ENCODE measurements at regions not wholly inside any gene's neighbourhood (a gene's known extent, or its start where the extent isn't known, plus 50 kb on each side); places are given as distances from the start of the nearest gene placed in this dataset.

DNA sequence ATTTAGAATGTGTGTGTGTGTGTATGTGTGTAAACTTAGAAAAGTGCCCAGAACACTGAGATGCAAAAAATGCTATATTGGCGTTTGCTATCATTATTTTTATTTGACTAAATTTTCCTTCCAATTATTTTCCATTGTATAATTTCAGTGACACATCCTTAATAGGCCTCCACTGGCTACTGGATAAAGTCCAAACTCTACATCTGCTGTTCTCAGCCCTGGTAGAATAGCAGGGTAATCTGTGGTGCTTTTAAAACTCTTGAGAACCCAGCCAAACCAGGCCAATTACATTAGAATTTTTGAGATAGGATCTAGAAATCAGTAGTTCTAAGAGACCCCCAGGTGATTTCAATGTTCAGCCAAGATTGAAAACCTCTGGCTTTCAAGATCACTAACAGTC, 66.4 kb downstream of the ZNF503 start:
- Histone ChIP-seq H3K36me3 (no peaks in the 10 kb centered on the region), H3K4me3 (no peak overlapping the region), H3K27ac (no peak overlapping the region), H3K4me1 (no peaks in the 10 kb centered on the region), H3K9me3 (no peaks in the 10 kb centered on the region), H3K27me3 (no peaks in the 10 kb centered on the region)
- intact Hi-C loops (cut with DNase I; ENCODE audit: low total_unique reads) = no loop called here
- no peak for TF ChIP-seq POLR2AphosphoS5 (IDR thresholded peaks at IDR 0.05)
- TF ChIP-seq POLR2A (IDR thresholded peaks at IDR 0.05) = no peak
- TF ChIP-seq, protein P1, sequence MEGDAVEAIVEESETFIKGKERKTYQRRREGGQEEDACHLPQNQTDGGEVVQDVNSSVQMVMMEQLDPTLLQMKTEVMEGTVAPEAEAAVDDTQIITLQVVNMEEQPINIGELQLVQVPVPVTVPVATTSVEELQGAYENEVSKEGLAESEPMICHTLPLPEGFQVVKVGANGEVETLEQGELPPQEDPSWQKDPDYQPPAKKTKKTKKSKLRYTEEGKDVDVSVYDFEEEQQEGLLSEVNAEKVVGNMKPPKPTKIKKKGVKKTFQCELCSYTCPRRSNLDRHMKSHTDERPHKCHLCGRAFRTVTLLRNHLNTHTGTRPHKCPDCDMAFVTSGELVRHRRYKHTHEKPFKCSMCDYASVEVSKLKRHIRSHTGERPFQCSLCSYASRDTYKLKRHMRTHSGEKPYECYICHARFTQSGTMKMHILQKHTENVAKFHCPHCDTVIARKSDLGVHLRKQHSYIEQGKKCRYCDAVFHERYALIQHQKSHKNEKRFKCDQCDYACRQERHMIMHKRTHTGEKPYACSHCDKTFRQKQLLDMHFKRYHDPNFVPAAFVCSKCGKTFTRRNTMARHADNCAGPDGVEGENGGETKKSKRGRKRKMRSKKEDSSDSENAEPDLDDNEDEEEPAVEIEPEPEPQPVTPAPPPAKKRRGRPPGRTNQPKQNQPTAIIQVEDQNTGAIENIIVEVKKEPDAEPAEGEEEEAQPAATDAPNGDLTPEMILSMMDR (IDR thresholded peaks at IDR 0.05) = no peak
- no peak for DNase-seq (ENCODE audit: low spot score in 2 of 2)

DNA sequence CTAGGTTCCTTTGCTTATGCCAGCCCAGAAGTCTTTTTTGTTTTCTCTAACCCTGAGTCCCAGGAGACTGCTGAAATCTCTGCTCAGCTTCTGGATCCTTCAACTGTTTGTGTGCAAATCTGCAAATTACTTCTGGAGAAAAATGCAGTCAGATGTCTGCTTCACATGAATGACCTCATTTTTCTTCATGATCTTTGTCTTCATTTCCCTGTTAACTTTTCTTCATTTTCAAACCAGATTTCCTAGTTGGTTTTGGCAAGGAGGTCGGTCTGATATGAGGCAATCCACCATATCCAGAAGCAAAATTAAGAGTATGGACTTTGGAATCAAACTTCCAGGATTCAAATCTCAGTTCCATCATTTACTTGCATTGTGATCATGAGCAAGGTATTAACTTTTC, 66.8 kb downstream of the ZNF503 start:
- H3K4me3 ChIP-seq = no peak overlapping the region
- TF ChIP-seq POLR2A (IDR thresholded peaks at IDR 0.05) = no peak
- no peak for TF ChIP-seq POLR2AphosphoS5 (IDR thresholded peaks at IDR 0.05)
- TF ChIP-seq, protein P1 (IDR thresholded peaks at IDR 0.05) = no peak
- no peaks in the 10 kb centered on the region for H3K9me3 ChIP-seq
- no peak overlapping the region for H3K27ac ChIP-seq
- no peaks in the 10 kb centered on the region for H3K27me3 ChIP-seq
- intact Hi-C loops (cut with DNase I; ENCODE audit: low total_unique reads) = no loop called here
- H3K4me1 ChIP-seq = no peaks in the 10 kb centered on the region
- H3K36me3 ChIP-seq = no peaks in the 10 kb centered on the region
- DNase-seq (ENCODE audit: low spot score in 2 of 2) = no peak

DNA sequence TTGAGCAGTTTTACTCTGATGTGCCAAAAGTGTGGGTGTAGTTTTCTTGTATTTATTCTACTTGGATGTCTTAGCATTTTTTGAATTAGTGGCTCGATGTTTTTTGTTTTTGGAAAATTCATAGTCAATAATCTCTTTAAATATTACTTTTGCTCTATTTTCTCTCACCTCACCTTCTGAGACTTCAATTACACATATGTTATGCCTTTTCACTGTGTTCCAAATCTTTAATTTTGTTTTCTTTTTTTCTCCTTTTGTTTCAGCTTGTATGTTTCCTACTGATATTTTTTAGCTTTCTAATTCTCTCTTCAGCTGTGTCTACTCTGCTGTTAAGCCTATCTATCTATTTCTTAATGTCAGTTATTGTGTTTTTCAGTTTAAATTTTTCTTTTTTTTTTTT, 69.5 kb downstream of the ZNF503 start:
- DNase-seq (ENCODE audit: low spot score in 2 of 2) = no peak
- no peaks in the 10 kb centered on the region for H3K27me3 ChIP-seq
- H3K9me3 ChIP-seq = no peaks in the 10 kb centered on the region
- intact Hi-C loops (cut with DNase I; ENCODE audit: low total_unique reads) = no loop called here
- H3K27ac ChIP-seq = no peak overlapping the region
- H3K4me3 ChIP-seq = no peak overlapping the region
- H3K4me1 ChIP-seq = no peaks in the 10 kb centered on the region
- no peak for TF ChIP-seq POLR2AphosphoS5 (IDR thresholded peaks at IDR 0.05)
- TF ChIP-seq, protein P1 (IDR thresholded peaks at IDR 0.05) = no peak
- TF ChIP-seq POLR2A (IDR thresholded peaks at IDR 0.05) = no peak
- no peaks in the 10 kb centered on the region for H3K36me3 ChIP-seq

DNA sequence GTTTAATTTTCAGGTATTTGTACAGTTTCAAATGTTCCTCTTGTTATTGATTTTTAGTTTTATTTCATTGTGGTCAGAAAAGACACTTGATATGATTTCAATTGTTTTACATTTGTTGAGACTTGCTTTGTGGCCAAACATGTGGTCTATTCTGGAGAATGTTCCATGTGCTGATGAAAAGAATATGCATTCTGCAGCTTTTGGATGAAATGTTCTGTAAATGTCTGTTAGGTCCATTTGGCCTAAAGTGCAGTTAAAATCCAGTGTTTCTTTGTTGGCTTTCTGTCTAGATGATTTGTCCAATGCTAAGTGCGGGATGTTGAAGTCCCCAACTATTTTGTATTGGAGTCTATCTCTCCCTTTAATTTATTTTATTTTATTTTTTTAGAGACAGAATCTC, 70.5 kb downstream of the ZNF503 start:
- no peak for DNase-seq (ENCODE audit: low spot score in 2 of 2)
- Histone ChIP-seq H3K4me3 (no peak overlapping the region), H3K27ac (no peak overlapping the region), H3K36me3 (no peaks in the 10 kb centered on the region), H3K4me1 (no peaks in the 10 kb centered on the region), H3K9me3 (no peaks in the 10 kb centered on the region), H3K27me3 (no peaks in the 10 kb centered on the region)
- TF ChIP-seq POLR2AphosphoS5 (IDR thresholded peaks at IDR 0.05) (no peak), POLR2A (IDR thresholded peaks at IDR 0.05) (no peak)
- TF ChIP-seq, protein P1 (IDR thresholded peaks at IDR 0.05) = no peak
- intact Hi-C loops (cut with DNase I; ENCODE audit: low total_unique reads) = no loop called here

DNA sequence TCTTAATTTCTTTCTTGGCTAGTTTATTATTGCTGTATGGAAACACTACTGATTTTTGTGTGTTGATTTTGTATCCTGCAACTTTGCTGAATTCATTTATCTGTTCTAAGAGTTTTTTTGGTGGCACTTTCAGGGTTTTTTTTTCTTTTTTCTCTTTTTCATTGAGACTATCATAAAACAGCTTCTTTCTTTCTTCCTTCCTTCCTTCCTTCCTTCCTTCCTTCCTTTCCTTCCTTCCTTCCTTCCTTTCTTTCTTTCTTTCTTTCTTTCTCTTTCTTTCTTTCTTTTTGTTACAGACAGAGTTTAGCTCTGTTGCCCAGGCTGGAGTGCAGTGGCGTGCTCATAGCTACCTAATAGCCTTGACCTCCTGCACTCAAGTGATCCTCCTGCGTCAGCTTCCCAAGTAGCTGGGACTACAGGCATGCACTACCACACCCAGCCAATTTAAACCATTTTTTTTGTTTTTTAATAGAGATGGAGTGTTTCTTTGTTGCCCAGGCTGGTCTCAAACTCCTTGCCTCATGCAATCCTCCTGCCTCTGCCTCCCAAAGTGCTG, 72.3 kb downstream of the ZNF503 start:
- intact Hi-C loops (cut with DNase I; ENCODE audit: low total_unique reads) = no loop called here
- Histone ChIP-seq H3K36me3 (no peaks in the 10 kb centered on the region), H3K4me1 (no peaks in the 10 kb centered on the region), H3K27me3 (no peaks in the 10 kb centered on the region), H3K27ac (no peak overlapping the region), H3K9me3 (no peaks in the 10 kb centered on the region), H3K4me3 (no peak overlapping the region)
- TF ChIP-seq, protein P1 (IDR thresholded peaks at IDR 0.05) = no peak
- TF ChIP-seq POLR2AphosphoS5 (IDR thresholded peaks at IDR 0.05) (no peak), POLR2A (IDR thresholded peaks at IDR 0.05) (no peak)
- no peak for DNase-seq (ENCODE audit: low spot score in 2 of 2)

Measured in breast epithelium (tissue), 4 donors.